ENCODE measurements at regions not wholly inside any gene's neighbourhood (a gene's known extent, or its start where the extent isn't known, plus 50 kb on each side); places are given as distances from the start of the nearest gene placed in this dataset.

DNA sequence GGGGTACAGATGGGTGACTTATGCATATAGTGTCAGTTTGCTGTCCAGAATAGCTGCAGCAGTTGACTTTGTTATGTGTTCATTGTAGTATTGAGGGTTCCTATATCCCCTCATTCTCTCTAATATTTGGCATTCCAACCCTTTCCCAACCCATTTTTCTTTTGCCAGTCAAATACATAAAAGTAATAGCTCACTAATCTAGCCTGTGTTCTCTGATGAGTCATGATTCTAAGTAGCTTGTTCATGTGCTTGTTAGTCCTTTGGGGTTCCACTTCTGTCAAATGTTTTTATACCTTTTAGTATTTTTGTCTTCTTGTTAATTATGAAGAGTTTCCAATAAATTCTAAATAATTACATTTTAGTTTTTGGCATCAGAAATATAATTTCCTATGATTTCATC lies 99.2 kb upstream of the MROH9 start:
- Histone ChIP-seq H3K9me2 (ENCODE audit: insufficient read depth, low read length) (no peaks in the 10 kb centered on the region), H3K27ac (ENCODE audit: low read length) (no peak overlapping the region), H4K20me1 (ENCODE audit: insufficient read depth) (no peaks in the 10 kb centered on the region), H3K9me3 (ENCODE audit: low read length) (no peaks in the 10 kb centered on the region), H3K27me3 (ENCODE audit: insufficient read depth, low read depth, low read length) (no peaks in the 10 kb centered on the region), H3F3A (ENCODE audit: insufficient read depth, low read length, poor library complexity, severe bottlenecking) (no peaks in the 10 kb centered on the region), H3K9ac (ENCODE audit: low read length) (no peak overlapping the region), H3K4me3 (ENCODE audit: low read length) (no peak overlapping the region), H3K4me2 (ENCODE audit: low read length) (no peak overlapping the region), H3K79me2 (replicated peaks; ENCODE audit: insufficient read depth, low read length) (no peaks in the 10 kb centered on the region), H2AFZ (ENCODE audit: low read depth, low read length) (no peak overlapping the region), H3K36me3 (ENCODE audit: insufficient read depth, low read length) (no peaks in the 10 kb centered on the region)
- TF ChIP-seq EZH2 (IDR thresholded peaks at IDR 0.05; ENCODE audit: borderline replicate concordance, insufficient read depth, low read length, poor library complexity, severe bottlenecking) (no peak), EP300 (conservative IDR thresholded peaks at IDR 0.05; ENCODE audit: poor library complexity, severe bottlenecking) (no peak), SMC3 (conservative IDR thresholded peaks at IDR 0.05; ENCODE audit: poor library complexity) (no peak), TAF1 (IDR thresholded peaks at IDR 0.05; ENCODE audit: low read depth) (no peak), MXI1 (conservative IDR thresholded peaks at IDR 0.05; ENCODE audit: poor library complexity, severe bottlenecking) (no peak), RAD21 (conservative IDR thresholded peaks at IDR 0.05) (no peak), POLR2AphosphoS5 (IDR thresholded peaks at IDR 0.05) (no peak)
- TF ChIP-seq, protein P1, sequence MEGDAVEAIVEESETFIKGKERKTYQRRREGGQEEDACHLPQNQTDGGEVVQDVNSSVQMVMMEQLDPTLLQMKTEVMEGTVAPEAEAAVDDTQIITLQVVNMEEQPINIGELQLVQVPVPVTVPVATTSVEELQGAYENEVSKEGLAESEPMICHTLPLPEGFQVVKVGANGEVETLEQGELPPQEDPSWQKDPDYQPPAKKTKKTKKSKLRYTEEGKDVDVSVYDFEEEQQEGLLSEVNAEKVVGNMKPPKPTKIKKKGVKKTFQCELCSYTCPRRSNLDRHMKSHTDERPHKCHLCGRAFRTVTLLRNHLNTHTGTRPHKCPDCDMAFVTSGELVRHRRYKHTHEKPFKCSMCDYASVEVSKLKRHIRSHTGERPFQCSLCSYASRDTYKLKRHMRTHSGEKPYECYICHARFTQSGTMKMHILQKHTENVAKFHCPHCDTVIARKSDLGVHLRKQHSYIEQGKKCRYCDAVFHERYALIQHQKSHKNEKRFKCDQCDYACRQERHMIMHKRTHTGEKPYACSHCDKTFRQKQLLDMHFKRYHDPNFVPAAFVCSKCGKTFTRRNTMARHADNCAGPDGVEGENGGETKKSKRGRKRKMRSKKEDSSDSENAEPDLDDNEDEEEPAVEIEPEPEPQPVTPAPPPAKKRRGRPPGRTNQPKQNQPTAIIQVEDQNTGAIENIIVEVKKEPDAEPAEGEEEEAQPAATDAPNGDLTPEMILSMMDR (IDR thresholded peaks at IDR 0.05; ENCODE audit: poor library complexity, severe bottlenecking) = no peak
- TF ChIP-seq, protein P2, sequence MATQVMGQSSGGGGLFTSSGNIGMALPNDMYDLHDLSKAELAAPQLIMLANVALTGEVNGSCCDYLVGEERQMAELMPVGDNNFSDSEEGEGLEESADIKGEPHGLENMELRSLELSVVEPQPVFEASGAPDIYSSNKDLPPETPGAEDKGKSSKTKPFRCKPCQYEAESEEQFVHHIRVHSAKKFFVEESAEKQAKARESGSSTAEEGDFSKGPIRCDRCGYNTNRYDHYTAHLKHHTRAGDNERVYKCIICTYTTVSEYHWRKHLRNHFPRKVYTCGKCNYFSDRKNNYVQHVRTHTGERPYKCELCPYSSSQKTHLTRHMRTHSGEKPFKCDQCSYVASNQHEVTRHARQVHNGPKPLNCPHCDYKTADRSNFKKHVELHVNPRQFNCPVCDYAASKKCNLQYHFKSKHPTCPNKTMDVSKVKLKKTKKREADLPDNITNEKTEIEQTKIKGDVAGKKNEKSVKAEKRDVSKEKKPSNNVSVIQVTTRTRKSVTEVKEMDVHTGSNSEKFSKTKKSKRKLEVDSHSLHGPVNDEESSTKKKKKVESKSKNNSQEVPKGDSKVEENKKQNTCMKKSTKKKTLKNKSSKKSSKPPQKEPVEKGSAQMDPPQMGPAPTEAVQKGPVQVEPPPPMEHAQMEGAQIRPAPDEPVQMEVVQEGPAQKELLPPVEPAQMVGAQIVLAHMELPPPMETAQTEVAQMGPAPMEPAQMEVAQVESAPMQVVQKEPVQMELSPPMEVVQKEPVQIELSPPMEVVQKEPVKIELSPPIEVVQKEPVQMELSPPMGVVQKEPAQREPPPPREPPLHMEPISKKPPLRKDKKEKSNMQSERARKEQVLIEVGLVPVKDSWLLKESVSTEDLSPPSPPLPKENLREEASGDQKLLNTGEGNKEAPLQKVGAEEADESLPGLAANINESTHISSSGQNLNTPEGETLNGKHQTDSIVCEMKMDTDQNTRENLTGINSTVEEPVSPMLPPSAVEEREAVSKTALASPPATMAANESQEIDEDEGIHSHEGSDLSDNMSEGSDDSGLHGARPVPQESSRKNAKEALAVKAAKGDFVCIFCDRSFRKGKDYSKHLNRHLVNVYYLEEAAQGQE (IDR thresholded peaks at IDR 0.05; ENCODE audit: borderline replicate concordance) = no peak

DNA sequence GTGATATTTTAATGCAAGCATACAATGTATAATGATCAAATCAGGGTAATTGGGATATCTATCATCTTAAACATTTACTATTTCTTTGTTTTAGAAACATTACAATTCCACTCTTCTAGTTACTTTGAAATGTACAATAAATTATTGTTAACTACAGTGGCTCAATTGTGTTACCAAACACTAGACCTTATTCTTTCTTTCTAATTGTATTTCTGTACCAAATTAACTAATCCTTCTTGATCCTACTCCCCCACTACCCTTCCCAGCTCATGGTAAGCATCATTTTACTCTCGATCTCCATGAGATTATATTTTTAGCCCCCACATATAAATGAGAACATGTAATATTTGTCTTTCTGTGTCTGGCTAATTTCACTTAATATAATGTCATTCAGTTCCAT lies 95.0 kb upstream of the MROH9 start:
- no peaks in the 10 kb centered on the region for H3F3A ChIP-seq (ENCODE audit: insufficient read depth, low read length, poor library complexity, severe bottlenecking)
- H3K27ac ChIP-seq (ENCODE audit: low read length) = no peak overlapping the region
- no peak overlapping the region for H3K4me3 ChIP-seq (ENCODE audit: low read length)
- no peaks in the 10 kb centered on the region for H3K9me2 ChIP-seq (ENCODE audit: insufficient read depth, low read length)
- H3K9ac ChIP-seq (ENCODE audit: low read length) = no peak overlapping the region
- H3K79me2 ChIP-seq (replicated peaks; ENCODE audit: insufficient read depth, low read length) = no peaks in the 10 kb centered on the region
- H3K27me3 ChIP-seq (ENCODE audit: insufficient read depth, low read depth, low read length) = no peaks in the 10 kb centered on the region
- H3K36me3 ChIP-seq (ENCODE audit: insufficient read depth, low read length) = no peaks in the 10 kb centered on the region
- no peaks in the 10 kb centered on the region for H3K9me3 ChIP-seq (ENCODE audit: low read length)
- no peak overlapping the region for H2AFZ ChIP-seq (ENCODE audit: low read depth, low read length)
- no peak overlapping the region for H3K4me2 ChIP-seq (ENCODE audit: low read length)
- TF ChIP-seq RAD21 (conservative IDR thresholded peaks at IDR 0.05) (no peak), EZH2 (IDR thresholded peaks at IDR 0.05; ENCODE audit: borderline replicate concordance, insufficient read depth, low read length, poor library complexity, severe bottlenecking) (no peak), TAF1 (IDR thresholded peaks at IDR 0.05; ENCODE audit: low read depth) (no peak), MXI1 (conservative IDR thresholded peaks at IDR 0.05; ENCODE audit: poor library complexity, severe bottlenecking) (no peak), EP300 (conservative IDR thresholded peaks at IDR 0.05; ENCODE audit: poor library complexity, severe bottlenecking) (no peak), SMC3 (conservative IDR thresholded peaks at IDR 0.05; ENCODE audit: poor library complexity) (no peak), POLR2AphosphoS5 (IDR thresholded peaks at IDR 0.05) (no peak)
- TF ChIP-seq, protein P1 (IDR thresholded peaks at IDR 0.05; ENCODE audit: poor library complexity, severe bottlenecking) = no peak
- TF ChIP-seq, protein P2 (IDR thresholded peaks at IDR 0.05; ENCODE audit: borderline replicate concordance) = no peak
- no peaks in the 10 kb centered on the region for H4K20me1 ChIP-seq (ENCODE audit: insufficient read depth)

Measured in neural cell (in vitro differentiated cells).